Activated naive CD4-positive, alpha-beta T cell treated with anti-CD3 and anti-CD28 coated beads, Interleukin-2, amount 50 U/mL, for 72 hours (primary cell): ENCODE measurements at regions not wholly inside any gene's neighbourhood (a gene's known extent, or its start where the extent isn't known, plus 50 kb on each side); places are given as distances from the start of the nearest gene placed in this dataset.
"Not testable (repeated sequence)": the region's sequence is repeated elsewhere in the genome, so short reads cannot be mapped to it uniquely, and the experiment has no call there.

Experiments
- ATAC-seq, 2 donors: fragments of 150-1000 bp; cut with Tn5 transposase; 2 replicates each; pipeline ENCODE4 v1.10.0; 2021; ENCODE audit warnings: mild to moderate bottlenecking in 2 of 2, moderate library complexity in 2 of 2
- DNase-seq, 2 donors: peaks; one replicate each; pipeline ENCODE4 v3.0.0; 2021 to 2022; ENCODE audit warnings: low spot score in 2 of 2
- H3K27ac Mint-ChIP-seq, 2 donors: one replicate each; pipeline ENCODE4 v1.8.0; 2022; ENCODE audit warnings: mild to moderate bottlenecking in 2 of 2, mixed read lengths in 2 of 2
- H3K36me3 Mint-ChIP-seq, 2 donors: one replicate each; pipeline ENCODE4 v1.8.0; 2022; ENCODE audit warnings: mixed read lengths in 2 of 2
- H3K9me3 Mint-ChIP-seq, 2 donors: one replicate each; pipeline ENCODE4 v1.8.0; 2022; ENCODE audit warnings: mixed read lengths in 2 of 2

DNA sequence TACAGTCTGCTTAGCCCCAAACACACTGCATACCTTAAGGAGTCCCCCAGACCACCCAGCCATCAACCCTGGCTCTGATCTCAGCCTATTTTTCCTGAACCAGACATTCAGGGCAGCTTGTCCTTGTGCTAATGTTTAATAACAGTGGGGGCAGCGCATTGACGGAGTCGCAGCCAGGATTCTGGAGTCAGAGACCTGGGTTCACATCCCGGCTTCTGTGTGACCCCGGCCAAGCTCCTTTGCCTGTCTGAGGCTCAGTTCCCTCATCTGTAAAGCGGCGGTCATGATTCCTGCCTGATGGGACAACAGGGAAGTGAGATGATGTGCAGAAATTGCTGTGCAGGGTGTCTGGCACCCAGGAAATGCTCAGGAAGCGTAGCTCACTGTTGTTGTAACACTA, 63.1 kb downstream of the MATN1 start:
- ATAC-seq (no peak), DNase-seq (no peak)
- Mint-ChIP-seq H3K27ac (no peak overlapping the region), H3K36me3 (no peaks in the 10 kb centered on the region), H3K9me3 (no peaks in the 10 kb centered on the region)

GRCh38 chr1:30659702-30660101, 63.7 kb downstream of the MATN1 start:
- no peaks in the 10 kb centered on the region for H3K9me3 Mint-ChIP-seq
- DNase-seq (no peak), ATAC-seq (no peak)
- H3K27ac Mint-ChIP-seq: no peak overlapping the region
- H3K36me3 Mint-ChIP-seq: no peaks in the 10 kb centered on the region

- not testable (repeated sequence) for H3K27ac Mint-ChIP-seq, H3K36me3 Mint-ChIP-seq, ATAC-seq, DNase-seq, H3K9me3 Mint-ChIP-seq
These were observed 65.0 kb downstream of the MATN1 start for GRCh38 chr1:30658375-30658774.

- H3K27ac Mint-ChIP-seq: no peak overlapping the region
- H3K9me3 Mint-ChIP-seq: no peaks in the 10 kb centered on the region
- ATAC-seq: no peak
- DNase-seq: no peak
- no peaks in the 10 kb centered on the region for H3K36me3 Mint-ChIP-seq
These were observed 65.4 kb downstream of the MATN1 start for GRCh38 chr1:30658014-30658336.

DNA sequence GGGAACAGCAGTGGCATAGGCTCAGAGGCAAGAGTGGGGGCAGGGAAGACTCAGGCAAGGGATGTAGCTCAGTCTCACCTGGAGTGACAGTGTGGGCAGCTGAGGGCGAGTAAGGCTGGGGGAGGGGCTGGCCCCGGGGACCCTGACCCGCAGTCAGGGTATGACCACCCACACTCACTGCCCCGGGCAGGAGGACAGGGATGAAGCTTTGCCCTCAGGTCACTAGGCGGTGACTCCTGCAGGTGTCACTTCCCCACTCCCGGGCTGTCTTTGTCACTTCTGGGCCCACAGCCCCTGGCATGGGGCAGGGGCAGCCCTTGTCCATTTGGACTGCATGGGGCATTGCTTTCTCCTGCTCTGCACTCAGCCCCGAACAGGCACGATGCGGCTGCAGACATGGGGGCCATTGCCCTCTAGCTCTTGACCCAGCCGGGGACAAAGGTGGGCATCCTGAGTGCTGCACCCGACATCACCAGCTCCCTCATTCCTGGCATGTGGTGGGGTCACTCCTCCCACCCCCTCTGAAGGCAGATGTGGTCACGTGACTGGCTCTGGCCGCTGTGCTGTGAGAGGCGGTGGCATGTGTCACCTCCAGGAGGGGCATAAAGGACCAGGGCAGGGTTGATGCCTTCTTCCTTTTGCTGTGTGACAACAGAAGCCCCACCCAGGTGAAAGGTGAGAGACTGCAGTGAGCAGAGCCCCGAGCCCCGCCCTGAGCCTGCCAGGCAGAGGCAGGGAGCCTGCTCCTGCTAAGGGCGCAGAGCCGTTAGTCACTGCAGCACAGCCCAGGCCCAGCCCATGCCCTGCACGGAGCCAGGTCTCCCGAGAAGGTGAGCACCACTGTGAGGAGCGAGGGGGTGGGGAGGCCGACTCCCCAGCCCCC, 66.0 kb downstream of the MATN1 start:
- DNase-seq: no peak
- Mint-ChIP-seq H3K27ac (no peak overlapping the region), H3K9me3 (no peaks in the 10 kb centered on the region), H3K36me3 (no peaks in the 10 kb centered on the region)
- no peak for ATAC-seq

DNA sequence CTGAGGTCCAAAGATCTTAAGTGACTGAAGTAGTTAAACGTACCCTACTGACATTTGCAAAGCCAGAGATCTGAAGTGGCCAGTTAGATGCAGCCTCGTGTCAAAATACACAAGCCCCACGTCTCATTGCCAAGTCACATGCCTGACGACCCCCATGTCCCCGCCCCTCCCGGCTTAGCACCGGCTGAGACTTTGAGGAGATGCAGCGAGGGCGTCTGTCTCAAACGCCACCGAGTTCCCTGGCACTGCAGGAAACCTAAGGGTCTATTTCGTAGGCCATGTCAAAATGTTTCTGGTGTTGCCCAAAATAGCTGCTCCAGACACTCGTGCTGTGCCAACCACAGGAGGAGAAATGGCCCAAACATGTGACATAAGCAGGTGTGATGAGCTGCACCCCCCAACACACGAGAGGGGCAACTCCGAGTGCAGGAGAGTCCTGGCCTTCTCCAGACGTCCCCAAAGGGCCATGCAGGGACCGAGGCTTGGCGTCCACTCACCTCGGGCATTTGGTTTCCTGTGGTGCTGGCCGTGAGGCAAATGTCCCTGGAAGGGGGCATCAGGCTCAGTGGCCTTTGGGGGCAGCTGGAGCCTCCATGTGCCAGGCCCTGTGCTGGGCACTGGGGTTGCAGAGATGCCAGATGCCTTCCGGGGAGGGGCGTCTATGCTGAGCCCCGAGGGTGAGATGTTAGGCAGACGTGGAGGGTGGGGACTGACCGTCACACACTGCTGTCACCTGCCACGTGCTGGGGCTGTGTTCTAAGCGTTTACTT, 67.0 kb downstream of the MATN1 start:
- ATAC-seq (no peak), DNase-seq (no peak)
- no peaks in the 10 kb centered on the region for H3K9me3 Mint-ChIP-seq
- H3K36me3 Mint-ChIP-seq: no peaks in the 10 kb centered on the region
- no peak overlapping the region for H3K27ac Mint-ChIP-seq

DNA sequence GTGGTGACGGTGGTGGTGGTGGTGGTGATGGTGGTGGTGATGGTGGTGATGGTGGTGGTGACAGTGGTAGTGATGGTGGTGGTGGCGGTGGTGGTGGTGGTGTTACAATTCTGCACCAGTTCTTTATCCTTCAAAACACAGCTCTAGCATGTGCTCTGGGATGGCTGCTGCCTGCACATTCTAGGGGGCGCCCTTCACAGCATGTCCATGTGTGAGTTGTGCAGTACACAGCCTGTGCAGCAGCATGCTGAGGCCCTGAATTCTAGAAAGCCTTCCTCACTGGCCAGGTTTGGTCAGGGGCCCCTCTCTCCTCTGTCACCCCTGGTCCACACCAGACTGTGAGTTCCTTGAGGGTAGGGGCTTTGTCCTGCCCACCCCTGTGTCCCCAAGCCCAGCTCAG, 67.7 kb downstream of the MATN1 start:
- Mint-ChIP-seq H3K36me3 (no peaks in the 10 kb centered on the region), H3K9me3 (no peaks in the 10 kb centered on the region)
- ATAC-seq: peak in 1 of 2 donors; percentile 34

GRCh38 chr1:30654188-30654587, 69.2 kb downstream of the MATN1 start:
- no peak for ATAC-seq
- Mint-ChIP-seq H3K27ac (peak overlapping the region in 1 of 2 donors; percentile 77), H3K9me3 (no peaks in the 10 kb centered on the region), H3K36me3 (no peaks in the 10 kb centered on the region)
- DNase-seq: no peak

More for the DNA sequence above, 67.7 kb downstream of the MATN1 start:
- no peak for DNase-seq
- no peak overlapping the region for H3K27ac Mint-ChIP-seq

- H3K27ac Mint-ChIP-seq: peak overlapping the region in 1 of 2 donors; percentile 32
- H3K9me3 Mint-ChIP-seq: no peaks in the 10 kb centered on the region
- ATAC-seq (no peak), DNase-seq (no peak)
- no peaks in the 10 kb centered on the region for H3K36me3 Mint-ChIP-seq
These were observed 71.1 kb downstream of the MATN1 start for GRCh38 chr1:30652152-30652841.

GRCh38 chr1:30651395-30651794, 72.0 kb downstream of the MATN1 start:
- DNase-seq, ATAC-seq, H3K27ac Mint-ChIP-seq, H3K9me3 Mint-ChIP-seq, H3K36me3 Mint-ChIP-seq: not testable (repeated sequence)

DNA sequence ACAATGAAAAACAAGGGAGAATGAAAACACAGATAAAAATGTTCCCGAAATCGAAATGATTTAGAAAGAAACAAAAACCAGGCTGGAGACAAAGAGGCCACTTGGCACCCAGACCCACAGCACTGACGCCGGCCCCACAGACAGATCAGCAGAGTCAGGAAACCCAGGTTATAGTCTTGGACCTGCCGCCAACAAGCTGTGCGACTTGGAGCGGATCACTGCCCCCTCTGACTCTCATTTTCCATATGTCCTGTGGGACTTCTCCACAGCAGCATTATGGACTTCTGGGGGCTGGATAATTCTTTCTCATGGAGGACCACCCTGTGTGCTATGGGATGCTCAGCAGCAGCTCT, 72.4 kb downstream of the MATN1 start:
- no peaks in the 10 kb centered on the region for H3K36me3 Mint-ChIP-seq
- no peak for ATAC-seq
- no peak for DNase-seq
- H3K27ac Mint-ChIP-seq: no peak overlapping the region
- no peaks in the 10 kb centered on the region for H3K9me3 Mint-ChIP-seq

DNA sequence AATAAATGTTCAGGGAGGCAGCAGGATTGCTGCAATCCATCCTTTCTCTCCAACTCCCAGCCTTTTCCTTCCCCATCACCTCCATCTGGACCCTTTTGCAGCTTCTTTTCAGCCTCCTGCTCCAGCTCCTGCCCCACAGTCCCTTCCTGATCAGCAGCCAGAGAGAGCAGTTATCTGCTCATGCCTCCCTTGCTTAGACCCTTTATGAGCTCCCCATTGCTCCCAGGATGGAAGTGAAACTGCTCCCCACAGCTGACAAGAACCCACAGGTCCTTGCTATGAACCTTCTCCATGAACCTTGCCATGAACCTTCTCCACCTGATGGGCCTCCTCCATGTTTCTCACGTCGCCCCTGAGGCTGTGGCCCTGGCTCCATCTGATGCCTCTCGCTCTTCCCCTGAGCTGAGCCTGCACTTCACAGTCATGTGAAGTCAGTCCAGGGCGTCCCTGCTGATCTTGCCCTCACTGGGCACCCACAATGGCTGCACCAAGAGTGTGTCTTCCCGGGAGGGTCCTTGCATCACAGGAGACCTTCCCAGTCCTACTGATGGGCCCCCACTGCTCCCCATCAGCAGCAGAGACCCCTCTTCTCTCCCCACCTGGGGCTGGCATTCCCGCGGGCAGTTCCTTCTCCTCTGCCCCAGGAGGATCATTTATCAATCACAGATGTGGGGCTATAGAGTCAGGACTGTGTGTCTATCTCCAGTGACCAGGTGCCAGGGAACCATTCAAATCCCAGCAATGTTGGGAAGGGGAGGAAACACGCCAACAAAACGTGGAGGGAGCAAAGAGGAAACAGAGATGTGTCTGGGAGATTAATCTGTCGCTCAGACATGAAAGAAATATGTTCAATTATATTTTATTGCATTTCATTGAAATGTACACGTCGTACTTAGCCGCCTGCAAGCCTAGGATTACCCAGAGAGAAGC, 73.1 kb downstream of the MATN1 start:
- no peaks in the 10 kb centered on the region for H3K9me3 Mint-ChIP-seq

DNA sequence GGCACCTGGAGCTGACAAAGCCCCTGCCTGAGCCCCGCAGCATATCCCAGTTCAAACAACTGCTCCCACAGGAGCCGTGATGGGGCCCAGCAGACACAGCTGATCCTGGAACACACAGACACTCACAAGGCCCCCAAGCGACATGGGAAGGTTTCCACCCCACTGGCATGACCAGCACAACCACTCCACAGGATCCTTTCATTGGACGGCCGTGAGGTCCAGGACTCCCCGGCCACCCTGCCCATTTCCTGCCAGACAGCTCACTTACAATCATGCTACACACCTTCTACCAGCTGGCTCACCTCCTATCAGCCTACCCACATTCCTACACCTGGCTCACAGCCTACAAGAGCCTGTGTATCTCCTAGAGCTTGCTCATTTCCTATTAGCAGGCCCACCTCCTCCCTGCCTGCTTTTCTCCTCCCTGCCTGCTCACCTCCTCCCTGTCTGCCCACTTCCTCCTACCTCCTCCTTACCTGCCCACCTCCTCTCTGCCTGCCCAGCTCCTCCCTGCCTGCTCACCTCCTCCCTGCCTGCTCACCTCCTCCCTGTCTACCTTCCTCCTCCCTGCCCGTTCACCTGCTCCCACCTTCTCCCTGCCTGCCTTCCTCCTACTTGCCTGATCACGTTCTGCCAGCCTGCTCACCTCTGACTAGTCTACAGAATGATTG, 73.9 kb downstream of the MATN1 start:
- no peak for ATAC-seq
- Mint-ChIP-seq H3K9me3 (no peaks in the 10 kb centered on the region), H3K36me3 (no peaks in the 10 kb centered on the region), H3K27ac (no peak overlapping the region)
- DNase-seq: no peak

More for the DNA sequence above, 73.1 kb downstream of the MATN1 start:
- ATAC-seq (no peak), DNase-seq (no peak)
- no peak overlapping the region for H3K27ac Mint-ChIP-seq
- H3K36me3 Mint-ChIP-seq: no peaks in the 10 kb centered on the region

DNA sequence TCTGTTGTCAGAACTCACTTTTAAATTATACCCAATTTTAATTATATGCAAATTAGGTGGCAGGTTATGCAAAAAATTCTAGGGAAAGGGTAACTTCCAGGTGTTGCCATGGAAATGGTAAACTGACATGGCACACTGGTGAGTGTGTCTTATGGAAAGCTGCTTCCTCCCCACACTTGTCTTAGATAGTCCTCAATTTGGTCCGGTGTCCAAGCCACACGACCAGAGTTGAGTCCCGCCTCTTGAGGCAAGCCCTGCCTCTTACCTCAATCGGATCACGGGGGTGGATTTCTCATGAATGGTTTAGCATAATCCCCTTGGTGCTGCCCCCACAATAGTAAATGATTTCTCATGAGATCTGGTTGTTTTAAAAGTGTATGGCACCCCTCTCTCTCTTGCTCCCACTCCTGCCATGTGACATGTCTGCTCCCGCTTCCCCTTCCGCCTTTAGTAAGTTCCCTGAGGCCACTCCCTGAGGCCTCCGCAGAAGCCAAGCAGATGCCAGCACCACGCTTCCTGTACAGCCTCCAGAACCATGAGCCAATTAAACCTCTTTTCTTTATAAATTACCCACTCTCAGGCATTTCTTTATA, 74.9 kb downstream of the MATN1 start:
- no peaks in the 10 kb centered on the region for H3K36me3 Mint-ChIP-seq

GRCh38 chr1:30645807-30646206, 77.6 kb downstream of the MATN1 start:
- H3K9me3 Mint-ChIP-seq: no peaks in the 10 kb centered on the region
- no peaks in the 10 kb centered on the region for H3K36me3 Mint-ChIP-seq
- no peak overlapping the region for H3K27ac Mint-ChIP-seq
- ATAC-seq: peak in 1 of 2 donors; percentile 55
- no peak for DNase-seq

More for the DNA sequence above, 74.9 kb downstream of the MATN1 start:
- H3K9me3 Mint-ChIP-seq: no peaks in the 10 kb centered on the region
- no peak overlapping the region for H3K27ac Mint-ChIP-seq
- DNase-seq: no peak
- ATAC-seq: no peak
